Fibroblast of lung (primary cell): ENCODE measurements at regions not wholly inside any gene's neighbourhood (a gene's known extent, or its start where the extent isn't known, plus 50 kb on each side); places are given as distances from the start of the nearest gene placed in this dataset.

ENCODE experiments used
- CTCF ChIP-seq, 2 donors: IDR thresholded peaks in 1 of 2; conservative IDR thresholded peaks in 1 of 2; 1 replicate in 1 of 2; 2 replicates in 1 of 2; pipeline ENCODE4 v1.5.1; 2011 to 2012; ENCODE audit warnings: low read length in 2 of 2, control low read depth in 1 of 2, inconsistent platforms in 1 of 2, low read depth in 1 of 2, mild to moderate bottlenecking in 1 of 2
- EZH2 ChIP-seq: IDR thresholded peaks from 2 replicates; pipeline ENCODE4 v1.5.1; 2012; ENCODE audit warnings: low read length, control low read depth, mild to moderate bottlenecking; ENCODE audit errors: missing control alignments

- no peak for TF ChIP-seq CTCF (conservative IDR thresholded peaks at IDR 0.05 in 1 of 2, IDR thresholded peaks at IDR 0.05 in 1 of 2; ENCODE audit: low read depth in 1 of 2, low read length in 2 of 2)
- TF ChIP-seq EZH2 = no peak
Observed at GRCh38 chr12:125922330-125922729, 857.1 kb downstream of the AACS start.
